HL-60 (cell line): ENCODE measurements at regions not wholly inside any gene's neighbourhood (a gene's known extent, or its start where the extent isn't known, plus 50 kb on each side); places are given as distances from the start of the nearest gene placed in this dataset.

Experiments used
- GABPA ChIP-seq: IDR thresholded peaks from 2 replicates; pipeline ENCODE4 v1.6.1; 2012; ENCODE audit warnings: low read depth
- POLR2AphosphoS5 ChIP-seq: IDR thresholded peaks from 2 replicates; pipeline ENCODE4 v1.6.1; 2012; ENCODE audit warnings: low read depth
- SPI1 ChIP-seq: IDR thresholded peaks from 2 replicates; pipeline ENCODE4 v1.6.1; 2012; ENCODE audit warnings: low read depth, mild to moderate bottlenecking, borderline replicate concordance
- TF ChIP-seq, protein P1 (sequence below): IDR thresholded peaks from one replicate; pipeline ENCODE4 v1.5.1; 2011; ENCODE audit warnings: low read length, control low read depth, inconsistent platforms; ENCODE audit not compliant: insufficient read depth
- TF ChIP-seq, protein P2 (sequence below): IDR thresholded peaks from 2 replicates; pipeline ENCODE4 v1.6.1; 2012; ENCODE audit warnings: low read depth; ENCODE audit not compliant: insufficient replicate concordance

DNA sequence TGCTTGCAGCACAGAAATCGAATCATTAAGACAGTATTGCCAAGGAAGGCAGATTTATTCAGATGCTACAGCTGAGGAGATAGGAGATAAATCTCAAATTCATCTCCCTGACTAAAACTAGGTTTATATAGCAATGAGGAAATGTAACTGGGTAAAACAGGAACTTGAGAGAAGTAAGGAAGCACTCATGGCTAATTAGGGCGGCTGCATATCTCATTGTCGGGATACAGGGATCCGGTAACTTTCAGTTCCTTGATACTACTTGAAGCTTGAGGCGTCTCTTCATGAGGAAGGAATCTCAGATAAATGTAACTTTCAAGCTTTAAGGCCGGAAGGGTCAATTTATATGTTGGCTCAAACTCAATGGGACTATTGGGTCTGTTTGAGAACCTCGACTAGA is 129.2 kb upstream of the WDR1 start:
- TF ChIP-seq, protein P1, sequence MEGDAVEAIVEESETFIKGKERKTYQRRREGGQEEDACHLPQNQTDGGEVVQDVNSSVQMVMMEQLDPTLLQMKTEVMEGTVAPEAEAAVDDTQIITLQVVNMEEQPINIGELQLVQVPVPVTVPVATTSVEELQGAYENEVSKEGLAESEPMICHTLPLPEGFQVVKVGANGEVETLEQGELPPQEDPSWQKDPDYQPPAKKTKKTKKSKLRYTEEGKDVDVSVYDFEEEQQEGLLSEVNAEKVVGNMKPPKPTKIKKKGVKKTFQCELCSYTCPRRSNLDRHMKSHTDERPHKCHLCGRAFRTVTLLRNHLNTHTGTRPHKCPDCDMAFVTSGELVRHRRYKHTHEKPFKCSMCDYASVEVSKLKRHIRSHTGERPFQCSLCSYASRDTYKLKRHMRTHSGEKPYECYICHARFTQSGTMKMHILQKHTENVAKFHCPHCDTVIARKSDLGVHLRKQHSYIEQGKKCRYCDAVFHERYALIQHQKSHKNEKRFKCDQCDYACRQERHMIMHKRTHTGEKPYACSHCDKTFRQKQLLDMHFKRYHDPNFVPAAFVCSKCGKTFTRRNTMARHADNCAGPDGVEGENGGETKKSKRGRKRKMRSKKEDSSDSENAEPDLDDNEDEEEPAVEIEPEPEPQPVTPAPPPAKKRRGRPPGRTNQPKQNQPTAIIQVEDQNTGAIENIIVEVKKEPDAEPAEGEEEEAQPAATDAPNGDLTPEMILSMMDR, result no peak
- TF ChIP-seq, protein P2, sequence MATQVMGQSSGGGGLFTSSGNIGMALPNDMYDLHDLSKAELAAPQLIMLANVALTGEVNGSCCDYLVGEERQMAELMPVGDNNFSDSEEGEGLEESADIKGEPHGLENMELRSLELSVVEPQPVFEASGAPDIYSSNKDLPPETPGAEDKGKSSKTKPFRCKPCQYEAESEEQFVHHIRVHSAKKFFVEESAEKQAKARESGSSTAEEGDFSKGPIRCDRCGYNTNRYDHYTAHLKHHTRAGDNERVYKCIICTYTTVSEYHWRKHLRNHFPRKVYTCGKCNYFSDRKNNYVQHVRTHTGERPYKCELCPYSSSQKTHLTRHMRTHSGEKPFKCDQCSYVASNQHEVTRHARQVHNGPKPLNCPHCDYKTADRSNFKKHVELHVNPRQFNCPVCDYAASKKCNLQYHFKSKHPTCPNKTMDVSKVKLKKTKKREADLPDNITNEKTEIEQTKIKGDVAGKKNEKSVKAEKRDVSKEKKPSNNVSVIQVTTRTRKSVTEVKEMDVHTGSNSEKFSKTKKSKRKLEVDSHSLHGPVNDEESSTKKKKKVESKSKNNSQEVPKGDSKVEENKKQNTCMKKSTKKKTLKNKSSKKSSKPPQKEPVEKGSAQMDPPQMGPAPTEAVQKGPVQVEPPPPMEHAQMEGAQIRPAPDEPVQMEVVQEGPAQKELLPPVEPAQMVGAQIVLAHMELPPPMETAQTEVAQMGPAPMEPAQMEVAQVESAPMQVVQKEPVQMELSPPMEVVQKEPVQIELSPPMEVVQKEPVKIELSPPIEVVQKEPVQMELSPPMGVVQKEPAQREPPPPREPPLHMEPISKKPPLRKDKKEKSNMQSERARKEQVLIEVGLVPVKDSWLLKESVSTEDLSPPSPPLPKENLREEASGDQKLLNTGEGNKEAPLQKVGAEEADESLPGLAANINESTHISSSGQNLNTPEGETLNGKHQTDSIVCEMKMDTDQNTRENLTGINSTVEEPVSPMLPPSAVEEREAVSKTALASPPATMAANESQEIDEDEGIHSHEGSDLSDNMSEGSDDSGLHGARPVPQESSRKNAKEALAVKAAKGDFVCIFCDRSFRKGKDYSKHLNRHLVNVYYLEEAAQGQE, result no peak
- no peak for TF ChIP-seq POLR2AphosphoS5
- TF ChIP-seq GABPA, result no peak
- peak; percentile 8; the same call in 1 of the 2 replicates for TF ChIP-seq SPI1
